ENCODE measurements at regions not wholly inside any gene's neighbourhood (a gene's known extent, or its start where the extent isn't known, plus 50 kb on each side); places are given as distances from the start of the nearest gene placed in this dataset.
"Not testable (repeated sequence)": the region's sequence is repeated elsewhere in the genome, so short reads cannot be mapped to it uniquely, and the experiment has no call there.

DNA sequence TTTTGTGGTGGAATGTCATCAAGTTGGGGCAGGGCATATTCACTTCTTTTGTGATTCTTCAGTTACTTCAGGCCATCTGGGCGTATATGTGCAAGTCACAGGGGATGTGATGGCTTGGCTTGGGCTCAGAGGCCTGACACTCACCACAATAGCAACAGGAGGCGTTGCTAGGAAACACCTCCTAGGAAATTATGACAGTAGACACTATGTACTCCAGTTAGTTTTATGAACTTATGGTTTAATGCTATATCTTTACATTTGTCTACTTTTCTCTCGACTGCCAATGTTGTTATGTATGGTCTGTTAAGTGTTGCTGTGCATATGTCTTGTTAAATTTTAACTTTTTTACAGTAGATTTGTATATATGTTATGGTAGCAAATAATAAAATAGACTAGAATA, 788.7 kb upstream of the GOT2 start:
- CTCF ChIA-PET = no interaction called here
- TF ChIP-seq, protein P1, sequence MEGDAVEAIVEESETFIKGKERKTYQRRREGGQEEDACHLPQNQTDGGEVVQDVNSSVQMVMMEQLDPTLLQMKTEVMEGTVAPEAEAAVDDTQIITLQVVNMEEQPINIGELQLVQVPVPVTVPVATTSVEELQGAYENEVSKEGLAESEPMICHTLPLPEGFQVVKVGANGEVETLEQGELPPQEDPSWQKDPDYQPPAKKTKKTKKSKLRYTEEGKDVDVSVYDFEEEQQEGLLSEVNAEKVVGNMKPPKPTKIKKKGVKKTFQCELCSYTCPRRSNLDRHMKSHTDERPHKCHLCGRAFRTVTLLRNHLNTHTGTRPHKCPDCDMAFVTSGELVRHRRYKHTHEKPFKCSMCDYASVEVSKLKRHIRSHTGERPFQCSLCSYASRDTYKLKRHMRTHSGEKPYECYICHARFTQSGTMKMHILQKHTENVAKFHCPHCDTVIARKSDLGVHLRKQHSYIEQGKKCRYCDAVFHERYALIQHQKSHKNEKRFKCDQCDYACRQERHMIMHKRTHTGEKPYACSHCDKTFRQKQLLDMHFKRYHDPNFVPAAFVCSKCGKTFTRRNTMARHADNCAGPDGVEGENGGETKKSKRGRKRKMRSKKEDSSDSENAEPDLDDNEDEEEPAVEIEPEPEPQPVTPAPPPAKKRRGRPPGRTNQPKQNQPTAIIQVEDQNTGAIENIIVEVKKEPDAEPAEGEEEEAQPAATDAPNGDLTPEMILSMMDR (conservative IDR thresholded peaks at IDR 0.05) = no peak
- no peak for TF ChIP-seq EZH2 (IDR thresholded peaks at IDR 0.05; ENCODE audit: low read depth)
- Histone ChIP-seq H3K4me2 (no peak overlapping the region), H3K9me2 (ENCODE audit: insufficient read depth) (no peaks in the 10 kb centered on the region), H3K4me1 (replicated peaks; ENCODE audit: insufficient read depth) (no peaks in the 10 kb centered on the region), H3K9me3 (ENCODE audit: insufficient read depth, low read depth) (no peaks in the 10 kb centered on the region), H2AFZ (no peak overlapping the region), H3K36me3 (ENCODE audit: low read depth) (no peaks in the 10 kb centered on the region), H3K27me3 (ENCODE audit: insufficient read depth, low read depth) (peaks cover 29% of the 10 kb centered on the region), H3F3A (ENCODE audit: insufficient read depth, low read depth) (no peaks in the 10 kb centered on the region), H3K27ac (no peak overlapping the region), H3K4me3 (no peak overlapping the region), H3K79me2 (ENCODE audit: low read depth) (no peaks in the 10 kb centered on the region), H4K20me1 (ENCODE audit: insufficient read depth) (no peaks in the 10 kb centered on the region)
- no TSS peak for BruUV-seq (replicated peaks)
- intact Hi-C loops (cut with micrococcal nuclease; ENCODE audit: unreplicated experiment) = no loop called here
- DNase-seq = no peak
- POLR2A ChIA-PET (ENCODE audit: unreplicated experiment) = no interaction called here

DNA sequence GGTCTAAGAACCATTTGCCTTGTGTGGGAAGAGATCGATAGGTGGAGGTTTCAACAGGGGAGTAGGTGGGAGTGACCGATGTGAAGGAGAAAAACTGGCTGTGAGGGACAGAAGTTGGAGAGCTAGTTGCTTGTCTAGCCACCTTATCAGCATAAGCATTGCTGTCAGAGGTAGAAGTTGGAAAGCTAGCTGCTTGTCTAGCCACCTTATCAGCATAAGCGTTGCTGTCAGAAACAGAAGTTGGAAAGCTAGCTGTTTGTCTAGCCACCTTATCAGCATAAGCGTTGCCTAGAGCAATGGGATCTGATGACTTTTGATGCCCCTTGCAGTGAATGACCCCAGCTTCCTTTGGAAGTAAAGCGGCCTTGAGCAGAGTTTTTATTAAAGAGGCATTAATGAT, 784.6 kb upstream of the GOT2 start:
- H2AFZ ChIP-seq; H3K4me1 ChIP-seq (replicated peaks; ENCODE audit: insufficient read depth); CTCF ChIA-PET; BruUV-seq (replicated peaks); DNase-seq; H3K9me2 ChIP-seq (ENCODE audit: insufficient read depth); H3F3A ChIP-seq (ENCODE audit: insufficient read depth, low read depth); H3K4me2 ChIP-seq; intact Hi-C loops (cut with micrococcal nuclease; ENCODE audit: unreplicated experiment); H3K27ac ChIP-seq; POLR2A ChIA-PET (ENCODE audit: unreplicated experiment); H3K79me2 ChIP-seq (ENCODE audit: low read depth); H4K20me1 ChIP-seq (ENCODE audit: insufficient read depth); H3K4me3 ChIP-seq; H3K36me3 ChIP-seq (ENCODE audit: low read depth); H3K9me3 ChIP-seq (ENCODE audit: insufficient read depth, low read depth): not testable (repeated sequence)
- H3K27me3 ChIP-seq (ENCODE audit: insufficient read depth, low read depth) = peaks cover 34% of the 10 kb centered on the region

DNA sequence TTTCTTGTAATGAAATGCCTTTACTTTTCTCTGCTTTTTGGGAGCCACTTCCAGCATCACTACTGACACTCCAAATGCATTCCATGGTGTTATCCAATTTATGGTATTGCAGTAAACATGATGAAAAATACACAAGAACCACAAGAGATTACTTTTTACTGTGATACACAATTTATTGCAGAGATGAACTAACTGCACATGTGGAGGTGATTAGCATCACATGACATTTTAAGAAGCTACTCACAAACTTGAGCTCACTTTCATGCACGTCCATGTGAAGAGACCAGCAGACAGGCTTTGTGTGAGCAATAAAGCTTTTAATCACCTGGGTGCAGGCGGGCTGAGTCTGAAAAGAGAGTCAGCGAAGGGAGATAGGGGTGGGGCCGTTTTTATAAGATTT, 780.5 kb upstream of the GOT2 start:
- TF ChIP-seq, protein P1 (conservative IDR thresholded peaks at IDR 0.05) = no peak
- no peak for TF ChIP-seq EZH2 (IDR thresholded peaks at IDR 0.05; ENCODE audit: low read depth)
- H3K27me3 ChIP-seq (ENCODE audit: insufficient read depth, low read depth) = peaks cover 15% of the 10 kb centered on the region
- no peak overlapping the region for H2AFZ ChIP-seq
- intact Hi-C loops (cut with micrococcal nuclease; ENCODE audit: unreplicated experiment) = loop anchor here (5.0 kb wide), 1 partner anchor 122 kb away; no protein-coding TSS in a partner anchor
- DNase-seq = no peak
- CTCF ChIA-PET = no interaction called here
- no peak overlapping the region for H3K4me3 ChIP-seq
- POLR2A ChIA-PET (ENCODE audit: unreplicated experiment) = no interaction called here
- no peaks in the 10 kb centered on the region for H4K20me1 ChIP-seq (ENCODE audit: insufficient read depth)
- H3K36me3 ChIP-seq (ENCODE audit: low read depth) = no peaks in the 10 kb centered on the region
- no peaks in the 10 kb centered on the region for H3K4me1 ChIP-seq (replicated peaks; ENCODE audit: insufficient read depth)
- no peaks in the 10 kb centered on the region for H3K9me3 ChIP-seq (ENCODE audit: insufficient read depth, low read depth)
- H3F3A ChIP-seq (ENCODE audit: insufficient read depth, low read depth) = no peaks in the 10 kb centered on the region
- H3K9me2 ChIP-seq (ENCODE audit: insufficient read depth) = no peaks in the 10 kb centered on the region
- no peaks in the 10 kb centered on the region for H3K79me2 ChIP-seq (ENCODE audit: low read depth)
- no peak overlapping the region for H3K4me2 ChIP-seq
- BruUV-seq (replicated peaks) = no TSS peak
- H3K27ac ChIP-seq = no peak overlapping the region

DNA sequence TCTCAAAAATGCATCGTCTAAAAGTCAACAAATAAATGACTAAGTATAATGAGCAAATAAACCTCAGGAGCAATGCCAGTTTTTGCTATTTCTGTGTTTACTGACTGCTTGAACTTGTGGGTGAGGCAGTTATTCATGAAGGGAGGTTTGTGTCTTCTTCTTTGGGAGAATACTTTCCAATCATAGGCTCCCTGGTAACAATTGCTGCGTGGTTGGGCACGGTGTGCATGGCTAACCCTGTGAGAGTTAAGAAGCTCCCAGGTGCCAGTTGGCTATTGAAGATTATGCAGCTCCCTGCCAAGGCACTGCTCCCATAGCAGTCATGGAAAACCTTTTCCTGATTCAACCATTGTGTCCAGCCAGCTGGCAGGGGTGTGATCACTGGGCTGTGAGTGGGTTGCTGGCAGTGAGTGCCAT, 775.9 kb upstream of the GOT2 start:
- no TSS peak for BruUV-seq (replicated peaks)
- no peaks in the 10 kb centered on the region for H3K9me2 ChIP-seq (ENCODE audit: insufficient read depth)
- no peak for DNase-seq
- H3K4me1 ChIP-seq (replicated peaks; ENCODE audit: insufficient read depth) = no peaks in the 10 kb centered on the region
- no peaks in the 10 kb centered on the region for H3K9me3 ChIP-seq (ENCODE audit: insufficient read depth, low read depth)
- no peaks in the 10 kb centered on the region for H3K79me2 ChIP-seq (ENCODE audit: low read depth)
- H2AFZ ChIP-seq = no peak overlapping the region
- TF ChIP-seq, protein P1 (conservative IDR thresholded peaks at IDR 0.05) = no peak
- no peak for TF ChIP-seq EZH2 (IDR thresholded peaks at IDR 0.05; ENCODE audit: low read depth)
- peaks cover 7% of the 10 kb centered on the region for H3K27me3 ChIP-seq (ENCODE audit: insufficient read depth, low read depth)
- intact Hi-C loops (cut with micrococcal nuclease; ENCODE audit: unreplicated experiment) = loop anchor here (5.0 kb wide), 1 partner anchor 118 kb away; no protein-coding TSS in a partner anchor
- no peak overlapping the region for H3K4me2 ChIP-seq
- H3F3A ChIP-seq (ENCODE audit: insufficient read depth, low read depth) = no peaks in the 10 kb centered on the region
- ChIA-PET POLR2A (ENCODE audit: unreplicated experiment) (no interaction called here), CTCF (no interaction called here)
- H3K36me3 ChIP-seq (ENCODE audit: low read depth) = no peaks in the 10 kb centered on the region
- H4K20me1 ChIP-seq (ENCODE audit: insufficient read depth) = no peaks in the 10 kb centered on the region
- no peak overlapping the region for H3K27ac ChIP-seq
- H3K4me3 ChIP-seq = no peak overlapping the region

Data from PC-9 (cell line).